IMR-90 (cell line): ENCODE measurements at regions not wholly inside any gene's neighbourhood (a gene's known extent, or its start where the extent isn't known, plus 50 kb on each side); places are given as distances from the start of the nearest gene placed in this dataset.

ENCODE experiments used
- ATAC-seq: fragments of 200-7000 bp; cut with Tn5 transposase; 2 replicates; pipeline ENCODE4 v1.9.1; 2020; ENCODE audit warnings: low read depth, mild to moderate bottlenecking, moderate library complexity
- BruUV-seq: library from RNA; stranded (reverse); fragments of 400-500 nt; replicated peaks from 2 replicates; lab custom pipeline; 2021; lab: Mats Ljungman, UMichigan
- CTCF ChIA-PET: fragments of 300-600 bp; formaldehyde crosslinking; extraction: SDS; loops from one replicate; lab custom pipeline; 2021; ENCODE audit warnings: antibody characterized with exemption; lab: Yijun Ruan, JAX
- POLR2A ChIA-PET: fragments of 300-600 bp; sonication (Branson Sonifier 250); formaldehyde crosslinking; loops from one replicate; lab custom pipeline; 2022; ENCODE audit warnings: antibody characterized with exemption; ENCODE audit not compliant: unreplicated experiment; lab: Charles Lee
- DNase-seq: peaks from one replicate; pipeline ENCODE4 v3.0.0; 2013
- H2AFZ ChIP-seq: replicated peaks from 2 replicates; pipeline ENCODE3; 2013; ENCODE audit warnings: low read length, mild to moderate bottlenecking; ENCODE audit not compliant: poor library complexity
- H2AK5ac ChIP-seq: 2 replicates; pipeline ENCODE4 v1.6.1; 2013; ENCODE audit warnings: low read depth, low read length, inconsistent platforms
- H2AK9ac ChIP-seq: replicated peaks from 2 replicates; pipeline ENCODE3; 2013; ENCODE audit warnings: mild to moderate bottlenecking, low read depth, low read length, moderate library complexity; ENCODE audit not compliant: poor library complexity
- H2BK120ac ChIP-seq: 2 replicates; pipeline ENCODE4 v1.6.1; 2013; ENCODE audit warnings: low read depth, low read length, inconsistent platforms
- H2BK15ac ChIP-seq: 3 replicates; pipeline ENCODE4 v1.6.1; 2013; ENCODE audit warnings: low read depth, low read length, inconsistent platforms
- H2BK20ac ChIP-seq: 2 replicates; pipeline ENCODE4 v1.6.1; 2013; ENCODE audit warnings: low read depth, mild to moderate bottlenecking, inconsistent platforms, low read length, moderate library complexity
- H2BK5ac ChIP-seq: 2 replicates; pipeline ENCODE4 v1.6.1; 2013; ENCODE audit warnings: mild to moderate bottlenecking, low read depth, low read length, inconsistent platforms; ENCODE audit not compliant: poor library complexity, severe bottlenecking
- H3K14ac ChIP-seq: replicated peaks from 2 replicates; pipeline ENCODE4 v1.6.1; 2013; ENCODE audit warnings: low read depth, low read length, inconsistent platforms
- H3K18ac ChIP-seq: 2 replicates; pipeline ENCODE4 v1.6.1; 2013; ENCODE audit warnings: low read depth, low read length, control low read depth
- H3K23ac ChIP-seq: 2 replicates; pipeline ENCODE4 v1.6.1; 2013; ENCODE audit warnings: low read depth, low read length, inconsistent platforms
- H3K27ac ChIP-seq: 2 replicates; pipeline ENCODE4 v1.5.1; 2013; ENCODE audit warnings: mild to moderate bottlenecking, control low read depth, low read length; ENCODE audit not compliant: insufficient read depth
- H3K27me3 ChIP-seq: 2 replicates; pipeline ENCODE4 v1.6.1; 2013; ENCODE audit warnings: low read length; ENCODE audit not compliant: control insufficient read depth, insufficient read depth
- H3K36me3 ChIP-seq: 2 replicates; pipeline ENCODE4 v1.6.1; 2013; ENCODE audit warnings: low read length, mixed read lengths; ENCODE audit not compliant: control insufficient read depth, insufficient read depth
- H3K4ac ChIP-seq: 2 replicates; pipeline ENCODE4 v1.6.1; 2013; ENCODE audit warnings: low read depth, low read length, inconsistent platforms
- H3K4me1 ChIP-seq: 2 replicates; pipeline ENCODE4 v1.6.1; 2013; ENCODE audit warnings: low read length, mixed read lengths; ENCODE audit not compliant: control insufficient read depth, insufficient read depth
- H3K4me2 ChIP-seq: 2 replicates; pipeline ENCODE4 v1.6.1; 2013; ENCODE audit warnings: low read depth, mild to moderate bottlenecking, control low read depth, low read length, moderate library complexity
- H3K4me3 ChIP-seq: 2 replicates; pipeline ENCODE4 v1.5.1; 2013; ENCODE audit warnings: low read depth, mild to moderate bottlenecking, control low read depth, low read length, moderate library complexity; ENCODE audit not compliant: insufficient read depth
- H3K56ac ChIP-seq: 2 replicates; pipeline ENCODE4 v1.6.1; 2013; ENCODE audit warnings: low read length, inconsistent platforms; ENCODE audit not compliant: insufficient read depth; ENCODE audit errors: extremely low read depth
- H3K79me1 ChIP-seq, 2 experiments: 2 replicates each; pipeline ENCODE4 v1.6.1; 2013; ENCODE audit warnings: low read length in 2 of 2, inconsistent platforms in 1 of 2, low read depth in 1 of 2
- H3K9ac ChIP-seq: 2 replicates; pipeline ENCODE4 v1.6.1; 2013; ENCODE audit warnings: low read depth, low read length, control low read depth
- H3K9me1 ChIP-seq: 2 replicates; pipeline ENCODE4 v1.6.1; 2013; ENCODE audit warnings: low read length, inconsistent platforms; ENCODE audit not compliant: insufficient read depth
- H3K9me3 ChIP-seq: 2 replicates; pipeline ENCODE4 v1.6.1; 2013; ENCODE audit warnings: low read length; ENCODE audit not compliant: control insufficient read depth, insufficient read depth
- H4K20me1 ChIP-seq: 2 replicates; pipeline ENCODE4 v1.6.1; 2013; ENCODE audit warnings: low read length, inconsistent platforms; ENCODE audit not compliant: insufficient read depth
- H4K5ac ChIP-seq: 2 replicates; pipeline ENCODE4 v1.6.1; 2013; ENCODE audit warnings: mild to moderate bottlenecking, low read depth, low read length, control low read depth
- H4K8ac ChIP-seq, 2 experiments: 2 replicates each; pipeline ENCODE4 v1.6.1; 2013; ENCODE audit warnings: low read depth in 2 of 2, low read length in 2 of 2, control low read depth in 1 of 2, inconsistent platforms in 1 of 2
- H4K91ac ChIP-seq: 2 replicates; pipeline ENCODE4 v1.6.1; 2013; ENCODE audit warnings: low read depth, low read length, inconsistent platforms; ENCODE audit not compliant: insufficient read depth
- BHLHE40 ChIP-seq: fragments of 150-350 bp; IDR thresholded peaks from 2 replicates; pipeline ENCODE4 v1.6.1; 2016; ENCODE audit warnings: mild to moderate bottlenecking, low read depth, low read length
- CEBPB ChIP-seq: IDR thresholded peaks from 2 replicates; pipeline ENCODE4 v1.6.1; 2012; ENCODE audit warnings: low read depth, low read length, improper control_type of control experiment
- CHD1 ChIP-seq: IDR thresholded peaks from 2 replicates; pipeline ENCODE4 v1.6.1; 2012; ENCODE audit warnings: low read depth, low read length, improper control_type of control experiment
- CTCF ChIP-seq: conservative IDR thresholded peaks from 2 replicates; pipeline ENCODE4 v1.5.1; 2012; ENCODE audit warnings: mild to moderate bottlenecking, low read depth, low read length, improper control_type of control experiment
- MAFK ChIP-seq: IDR thresholded peaks from 2 replicates; pipeline ENCODE4 v1.6.1; 2012; ENCODE audit warnings: low read depth, low read length, improper control_type of control experiment
- POLR2A ChIP-seq: IDR thresholded peaks from 2 replicates; pipeline ENCODE4 v1.6.1; 2012; ENCODE audit warnings: mild to moderate bottlenecking, low read depth, low read length
- RAD21 ChIP-seq: IDR thresholded peaks from 2 replicates; pipeline ENCODE4 v1.6.1; 2012; ENCODE audit warnings: low read length, improper control_type of control experiment
- RCOR1 ChIP-seq: IDR thresholded peaks from 2 replicates; pipeline ENCODE4 v1.6.1; 2012; ENCODE audit warnings: mild to moderate bottlenecking, low read length, improper control_type of control experiment; ENCODE audit not compliant: insufficient replicate concordance
- RFX5 ChIP-seq: IDR thresholded peaks from 2 replicates; pipeline ENCODE4 v1.8.0; 2012; ENCODE audit warnings: low read depth, mild to moderate bottlenecking, low read length, moderate library complexity
- SMC3 ChIP-seq: fragments of 150-350 bp; IDR thresholded peaks from 2 replicates; pipeline ENCODE4 v1.6.1; 2016; ENCODE audit warnings: low read depth, mild to moderate bottlenecking, antibody characterized with exemption, low read length, moderate library complexity
- dilution Hi-C: fragments of 300-500 bp; cut with HindIII; formaldehyde crosslinking; loops from one replicate; pipeline ENCODE4 v1.14.3; 2018; ENCODE audit warnings: low sequenced_read_pairs; ENCODE audit not compliant: unreplicated experiment
- in situ Hi-C: fragments of 300-500 bp; cut with MboI; formaldehyde crosslinking; loops from 3 replicates; pipeline ENCODE4 v1.14.3; 2019; ENCODE audit warnings: low sequenced_read_pairs, inconsistent platforms, mixed read lengths
- intact Hi-C: fragments of 100-400 bp; cut with micrococcal nuclease; formaldehyde crosslinking; loops from 2 replicates; pipeline ENCODE4 v1.10.0; 2022
- TF ChIP-seq, protein P1 (sequence below): fragments of 150-350 bp; IDR thresholded peaks from 2 replicates; pipeline ENCODE4 v1.6.1; 2017; ENCODE audit warnings: mild to moderate bottlenecking, antibody characterized with exemption, low read length, low read depth

- ChIA-PET CTCF (no interaction called here), POLR2A (no interaction called here)
- no TSS peak for BruUV-seq
- H3K4ac ChIP-seq, result no peak overlapping the region
- peaks cover 11% of the 10 kb centered on the region for H3K4me1 ChIP-seq
- H3K9me1 ChIP-seq, result peaks cover 13% of the 10 kb centered on the region
- H4K5ac ChIP-seq, result no peak overlapping the region
- dilution Hi-C loops (no loop called here), in situ Hi-C loops (no loop called here), intact Hi-C loops (no loop called here)
- no peak overlapping the region for H3K4me3 ChIP-seq
- H3K14ac ChIP-seq, result no peak overlapping the region
- H3K27me3 ChIP-seq, result no peaks in the 10 kb centered on the region
- no peak for DNase-seq
- H2BK120ac ChIP-seq, result no peak overlapping the region
- no peak overlapping the region for H4K91ac ChIP-seq
- H3K9ac ChIP-seq, result no peak overlapping the region
- H3K56ac ChIP-seq, result no peak overlapping the region
- H3K18ac ChIP-seq, result no peak overlapping the region
- no peak overlapping the region for H4K8ac ChIP-seq
- no peak overlapping the region for H3K23ac ChIP-seq
- ATAC-seq, result no peak
- H2BK15ac ChIP-seq, result no peak overlapping the region
- no peak overlapping the region for H2AFZ ChIP-seq
- H3K27ac ChIP-seq, result no peak overlapping the region
- H2BK5ac ChIP-seq, result no peak overlapping the region
- no peak overlapping the region for H2BK20ac ChIP-seq
- H2AK9ac ChIP-seq, result no peak overlapping the region
- no peaks in the 10 kb centered on the region for H3K79me1 ChIP-seq
- H4K20me1 ChIP-seq, result no peaks in the 10 kb centered on the region
- H3K36me3 ChIP-seq, result no peaks in the 10 kb centered on the region
- no peak overlapping the region for H2AK5ac ChIP-seq
- no peaks in the 10 kb centered on the region for H3K9me3 ChIP-seq
- no peak overlapping the region for H3K4me2 ChIP-seq
- TF ChIP-seq CHD1, result no peak
- no peak for TF ChIP-seq SMC3
- TF ChIP-seq RAD21, result no peak
- no peak for TF ChIP-seq BHLHE40
- no peak for TF ChIP-seq RCOR1
- no peak for TF ChIP-seq RFX5
- TF ChIP-seq POLR2A, result no peak
- TF ChIP-seq, protein P1, sequence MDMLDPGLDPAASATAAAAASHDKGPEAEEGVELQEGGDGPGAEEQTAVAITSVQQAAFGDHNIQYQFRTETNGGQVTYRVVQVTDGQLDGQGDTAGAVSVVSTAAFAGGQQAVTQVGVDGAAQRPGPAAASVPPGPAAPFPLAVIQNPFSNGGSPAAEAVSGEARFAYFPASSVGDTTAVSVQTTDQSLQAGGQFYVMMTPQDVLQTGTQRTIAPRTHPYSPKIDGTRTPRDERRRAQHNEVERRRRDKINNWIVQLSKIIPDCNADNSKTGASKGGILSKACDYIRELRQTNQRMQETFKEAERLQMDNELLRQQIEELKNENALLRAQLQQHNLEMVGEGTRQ, result no peak
- no peak for TF ChIP-seq CTCF
- TF ChIP-seq MAFK, result no peak
- TF ChIP-seq CEBPB, result no peak
Measured at GRCh38 chr9:99447951-99448350, 225.9 kb downstream of the SEC61B start.
